Left lung (tissue), 4 donors: ENCODE measurements at regions not wholly inside any gene's neighbourhood (a gene's known extent, or its start where the extent isn't known, plus 50 kb on each side); places are given as distances from the start of the nearest gene placed in this dataset.

Experiments used
- ATAC-seq: fragments of 200-7000 bp; cut with Tn5 transposase; one replicate; pipeline ENCODE4 v1.9.1; 2020; ENCODE audit warnings: moderate library complexity
- DNase-seq, 4 donors: peaks; one replicate each; pipeline ENCODE4 v3.0.0-alpha.2; 2013 to 2020
- H3K27ac ChIP-seq, 2 donors: fragments of 200-600 bp; sonication (generic) in 1 of 2; one replicate each; pipeline versions ENCODE4 v1.5.0 to v1.8.0; 2020 to 2021
- H3K27me3 ChIP-seq, 2 donors: fragments of 200-600 bp; sonication (generic) in 1 of 2; one replicate each; pipeline versions ENCODE4 v1.5.0 to v1.8.0; 2020 to 2021
- H3K36me3 ChIP-seq, 2 donors: fragments of 200-600 bp; sonication (generic) in 1 of 2; one replicate each; pipeline versions ENCODE4 v1.5.0 to v1.8.0; 2020 to 2021
- H3K4me1 ChIP-seq, 2 donors: fragments of 200-600 bp; one replicate each; pipeline ENCODE4 v1.8.0; 2021
- H3K4me3 ChIP-seq, 2 donors: fragments of 200-600 bp; sonication (generic) in 1 of 2; one replicate each; pipeline versions ENCODE4 v1.5.0 to v1.8.0; 2020 to 2021; ENCODE audit warnings: mild to moderate bottlenecking in 1 of 2
- H3K9me3 ChIP-seq, 2 donors: fragments of 200-600 bp; sonication (generic) in 1 of 2; one replicate each; pipeline versions ENCODE4 v1.5.0 to v1.8.0; 2020 to 2021
- intact Hi-C, 2 donors: fragments of 100-400 bp; cut with DNase I; formaldehyde crosslinking; loops; one replicate each; pipeline versions ENCODE4 v1.11.2 to v1.14.2; 2022
- TF ChIP-seq, protein P1 (sequence below), 2 donors: fragments of 200-600 bp; sonication (generic) in 1 of 2; IDR thresholded peaks; one replicate each; pipeline versions ENCODE4 v1.5.0 to v1.8.0; 2021; ENCODE audit warnings: antibody characterized with exemption in 2 of 2
- donor health status: DM: no; HTN: yes; CAD: no.
- donor health status: DM: no; HTN: no; CAD: no.

DNA sequence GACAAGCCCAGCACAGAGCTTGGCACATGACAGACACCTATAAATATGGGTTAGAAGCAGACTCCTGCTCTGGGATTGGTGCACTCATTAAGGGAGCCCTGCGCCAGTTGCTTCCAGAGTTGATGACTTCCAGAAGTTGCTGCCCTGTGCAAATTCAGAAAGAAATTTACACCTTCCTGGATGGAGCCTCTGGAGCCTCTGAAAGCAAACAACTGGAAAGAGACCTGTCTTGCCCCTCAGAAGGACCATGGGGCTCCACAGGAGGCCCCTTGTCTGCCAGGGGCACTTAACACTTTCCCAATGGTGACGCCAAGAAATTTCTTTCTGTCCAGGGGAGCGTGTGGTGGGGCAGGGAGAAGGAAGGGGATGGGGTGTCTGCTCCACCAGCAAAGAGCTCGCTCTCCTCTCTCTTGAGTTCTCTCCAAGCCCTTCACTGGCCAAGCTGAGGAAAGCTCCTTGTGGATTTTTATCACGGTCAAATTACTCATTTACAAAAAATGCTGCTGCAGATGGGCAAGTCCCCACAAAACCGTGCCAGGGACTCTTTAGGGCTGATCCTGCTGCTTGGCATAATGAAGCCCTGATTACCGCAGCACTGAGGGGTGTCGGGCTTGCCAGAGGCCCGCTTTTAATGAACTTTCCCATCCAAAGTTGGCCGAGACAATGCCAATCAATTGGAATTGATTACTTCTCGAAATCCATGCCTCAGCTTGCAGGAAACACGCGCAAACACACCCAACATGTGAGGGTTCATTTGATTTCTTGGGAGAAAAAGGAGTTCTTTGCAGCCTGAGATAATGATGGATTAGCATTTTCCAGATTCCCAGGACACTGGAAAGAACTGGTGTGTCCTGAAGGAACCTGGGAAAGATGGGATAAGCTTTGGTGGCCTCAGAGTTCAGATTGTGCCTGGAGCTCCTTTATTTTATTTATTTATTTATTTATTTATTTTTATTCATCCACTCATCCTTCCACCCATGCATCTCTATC, 583.6 kb upstream of the CDH5 start:
- DNase-seq (no peak), ATAC-seq (peak; percentile 40)
- intact Hi-C loops, result no loop called here
- no peak overlapping the region for H3K4me3 ChIP-seq
- no peaks in the 10 kb centered on the region for H3K36me3 ChIP-seq
- H3K9me3 ChIP-seq, result no peaks in the 10 kb centered on the region
- no peak overlapping the region for H3K27ac ChIP-seq
- TF ChIP-seq, protein P1, sequence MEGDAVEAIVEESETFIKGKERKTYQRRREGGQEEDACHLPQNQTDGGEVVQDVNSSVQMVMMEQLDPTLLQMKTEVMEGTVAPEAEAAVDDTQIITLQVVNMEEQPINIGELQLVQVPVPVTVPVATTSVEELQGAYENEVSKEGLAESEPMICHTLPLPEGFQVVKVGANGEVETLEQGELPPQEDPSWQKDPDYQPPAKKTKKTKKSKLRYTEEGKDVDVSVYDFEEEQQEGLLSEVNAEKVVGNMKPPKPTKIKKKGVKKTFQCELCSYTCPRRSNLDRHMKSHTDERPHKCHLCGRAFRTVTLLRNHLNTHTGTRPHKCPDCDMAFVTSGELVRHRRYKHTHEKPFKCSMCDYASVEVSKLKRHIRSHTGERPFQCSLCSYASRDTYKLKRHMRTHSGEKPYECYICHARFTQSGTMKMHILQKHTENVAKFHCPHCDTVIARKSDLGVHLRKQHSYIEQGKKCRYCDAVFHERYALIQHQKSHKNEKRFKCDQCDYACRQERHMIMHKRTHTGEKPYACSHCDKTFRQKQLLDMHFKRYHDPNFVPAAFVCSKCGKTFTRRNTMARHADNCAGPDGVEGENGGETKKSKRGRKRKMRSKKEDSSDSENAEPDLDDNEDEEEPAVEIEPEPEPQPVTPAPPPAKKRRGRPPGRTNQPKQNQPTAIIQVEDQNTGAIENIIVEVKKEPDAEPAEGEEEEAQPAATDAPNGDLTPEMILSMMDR (IDR thresholded peaks at IDR 0.05), result no peak
- H3K27me3 ChIP-seq, result no peaks in the 10 kb centered on the region
- H3K4me1 ChIP-seq, result no peaks in the 10 kb centered on the region

DNA sequence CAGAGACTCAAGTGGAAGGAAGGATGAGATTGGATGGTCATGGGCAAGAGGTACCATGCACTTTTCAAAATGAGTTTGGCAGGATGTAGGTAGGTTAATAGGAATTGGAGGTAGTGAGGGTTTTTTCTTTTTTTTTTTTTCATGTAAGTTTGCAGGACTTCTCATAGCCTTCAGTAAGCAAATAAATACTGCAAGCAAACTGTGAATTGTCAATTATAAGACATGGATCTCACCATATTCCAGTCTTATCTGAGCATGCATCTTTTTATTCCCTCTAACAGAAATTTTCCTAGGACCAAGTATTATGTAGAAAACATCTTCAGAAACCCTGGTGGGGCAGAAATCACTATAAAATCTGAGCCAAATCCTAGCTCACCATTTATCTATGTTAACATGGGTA, 584.6 kb upstream of the CDH5 start:
- intact Hi-C loops, result no loop called here
- no peak overlapping the region for H3K4me3 ChIP-seq
- peaks cover 0 to 3% of the 10 kb centered on the region in 2 donors for H3K9me3 ChIP-seq
- TF ChIP-seq, protein P1 (IDR thresholded peaks at IDR 0.05), result no peak
- no peaks in the 10 kb centered on the region for H3K4me1 ChIP-seq
- no peaks in the 10 kb centered on the region for H3K27me3 ChIP-seq
- H3K36me3 ChIP-seq, result no peaks in the 10 kb centered on the region
- ATAC-seq (no peak), DNase-seq (no peak)
- H3K27ac ChIP-seq, result no peak overlapping the region

DNA sequence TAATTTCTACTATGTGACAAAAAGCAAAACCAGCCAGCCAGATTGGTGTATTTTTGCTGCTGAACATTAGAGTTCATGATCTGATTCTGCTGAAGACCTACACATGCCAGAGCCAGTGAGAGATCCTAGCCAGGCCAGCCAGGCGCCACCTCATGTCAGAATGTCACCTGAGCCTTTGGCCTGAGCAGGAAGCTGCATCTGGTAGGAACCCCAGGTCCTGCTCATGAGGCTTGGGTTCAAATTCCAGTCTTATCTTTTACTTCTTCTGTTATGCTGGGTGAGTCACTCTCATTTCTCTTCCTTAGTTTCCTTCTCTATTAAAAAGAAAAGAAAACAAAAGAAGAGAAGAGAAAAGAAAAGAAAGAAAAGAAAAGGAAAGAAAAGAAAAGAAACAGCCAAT, 585.1 kb upstream of the CDH5 start:
- H3K27me3 ChIP-seq, result no peaks in the 10 kb centered on the region
- no peak overlapping the region for H3K4me3 ChIP-seq
- ATAC-seq, result no peak
- intact Hi-C loops, result no loop called here
- peaks cover 0 to 3% of the 10 kb centered on the region in 2 donors for H3K9me3 ChIP-seq
- H3K36me3 ChIP-seq, result no peaks in the 10 kb centered on the region
- no peaks in the 10 kb centered on the region for H3K4me1 ChIP-seq
- no peak for DNase-seq
- TF ChIP-seq, protein P1 (IDR thresholded peaks at IDR 0.05), result no peak
- H3K27ac ChIP-seq, result no peak overlapping the region

DNA sequence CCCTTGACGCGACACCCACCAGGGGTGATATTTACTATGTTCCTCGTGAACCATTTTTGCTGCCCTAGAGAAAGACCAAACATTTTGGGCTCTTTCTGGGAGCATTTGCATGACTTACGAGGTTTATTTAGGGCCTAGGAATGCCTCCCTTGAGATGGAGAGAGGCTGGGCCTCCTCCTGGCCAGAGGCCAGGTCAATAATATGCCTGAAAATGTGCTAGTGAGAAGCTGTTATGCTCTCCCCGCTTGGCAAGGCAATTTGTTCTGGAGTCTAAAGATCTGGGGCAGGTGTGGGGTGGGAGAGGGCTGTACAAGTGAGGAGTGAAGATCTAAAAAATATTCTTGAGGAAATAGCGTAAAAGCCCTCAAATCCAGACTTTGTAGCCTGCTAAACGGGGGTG, 587.3 kb upstream of the CDH5 start:
- Histone ChIP-seq H3K27ac (no peak overlapping the region), H3K36me3 (no peaks in the 10 kb centered on the region), H3K4me1 (no peaks in the 10 kb centered on the region), H3K4me3 (no peak overlapping the region), H3K27me3 (no peaks in the 10 kb centered on the region), H3K9me3 (peaks cover 0 to 3% of the 10 kb centered on the region in 2 donors)
- ATAC-seq (no peak), DNase-seq (no peak)
- intact Hi-C loops, result no loop called here
- TF ChIP-seq, protein P1 (IDR thresholded peaks at IDR 0.05), result no peak

DNA sequence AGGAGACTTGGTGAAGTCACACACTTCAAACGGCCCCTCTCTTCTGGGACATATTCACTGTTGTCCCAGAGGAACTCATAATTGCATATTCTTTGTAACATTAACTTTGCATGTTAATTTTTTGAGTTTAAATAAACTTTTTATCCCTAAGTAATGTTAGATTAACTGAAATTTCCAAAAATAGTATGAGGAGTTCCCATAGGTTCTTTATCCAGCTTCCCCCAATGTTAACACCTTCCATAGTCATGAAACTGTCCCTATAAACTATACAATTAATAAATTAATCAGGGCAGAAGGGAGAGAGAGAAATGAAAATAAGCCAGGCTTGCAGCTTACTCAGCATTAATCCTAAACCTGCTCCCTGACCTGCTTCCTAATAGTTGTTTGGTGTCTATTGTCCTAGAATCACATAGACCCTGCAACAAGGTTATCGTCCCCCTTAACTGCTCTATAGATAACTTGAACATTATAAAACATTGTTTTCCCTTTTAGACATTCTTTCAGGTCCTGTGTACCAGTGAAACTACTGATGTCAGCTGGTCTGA, 589.8 kb upstream of the CDH5 start:
- Histone ChIP-seq H3K27ac (no peak overlapping the region), H3K4me1 (no peaks in the 10 kb centered on the region), H3K36me3 (no peaks in the 10 kb centered on the region), H3K27me3 (no peaks in the 10 kb centered on the region), H3K4me3 (no peak overlapping the region), H3K9me3 (peaks cover 0 to 3% of the 10 kb centered on the region in 2 donors)
- no peak for ATAC-seq
- intact Hi-C loops, result no loop called here
- TF ChIP-seq, protein P1 (IDR thresholded peaks at IDR 0.05), result no peak
- DNase-seq, result no peak
